Neural progenitor cell (in vitro differentiated cells): ENCODE measurements at regions not wholly inside any gene's neighbourhood (a gene's known extent, or its start where the extent isn't known, plus 50 kb on each side); places are given as distances from the start of the nearest gene placed in this dataset.

Experiments used
- DNase-seq: peaks from one replicate; pipeline ENCODE4 v3.0.0-alpha.2; 2016; ENCODE audit warnings: low spot score
- H2AFZ ChIP-seq: fragments of 200-600 bp; sonication (generic); replicated peaks from 2 replicates; pipeline ENCODE4 v1.6.1; 2016; ENCODE audit warnings: antibody characterized with exemption
- H3F3A ChIP-seq: fragments of 200-600 bp; sonication (generic); 2 replicates; pipeline ENCODE4 v1.6.1; 2016; ENCODE audit warnings: antibody characterized with exemption, low read depth
- H3K27ac ChIP-seq: fragments of 200-600 bp; sonication (generic); 2 replicates; pipeline ENCODE4 v1.5.1; 2016; ENCODE audit warnings: mild to moderate bottlenecking
- H3K27me3 ChIP-seq: fragments of 200-600 bp; sonication (generic); 2 replicates; pipeline ENCODE4 v1.6.1; 2016; ENCODE audit warnings: mild to moderate bottlenecking, moderate library complexity
- H3K36me3 ChIP-seq: fragments of 200-600 bp; sonication (generic); 2 replicates; pipeline ENCODE4 v1.5.1; 2016
- H3K4me1 ChIP-seq: fragments of 200-600 bp; sonication (generic); 2 replicates; pipeline ENCODE4 v1.6.1; 2016; ENCODE audit warnings: mixed run types
- H3K4me2 ChIP-seq: fragments of 200-600 bp; sonication (generic); 2 replicates; pipeline ENCODE4 v1.6.1; 2016
- H3K4me3 ChIP-seq: fragments of 200-600 bp; sonication (generic); 2 replicates; pipeline ENCODE4 v1.5.1; 2016
- H3K79me2 ChIP-seq: fragments of 200-600 bp; sonication (generic); 2 replicates; pipeline ENCODE4 v1.6.1; 2016; ENCODE audit warnings: low read depth
- H3K9ac ChIP-seq: fragments of 200-600 bp; sonication (generic); 2 replicates; pipeline ENCODE4 v1.6.1; 2016
- H3K9me3 ChIP-seq: fragments of 200-600 bp; sonication (generic); 2 replicates; pipeline ENCODE4 v1.5.1; 2016; ENCODE audit warnings: low read depth
- H4K20me1 ChIP-seq: fragments of 200-600 bp; sonication (generic); 2 replicates; pipeline ENCODE4 v1.6.1; 2016; ENCODE audit warnings: low read depth
- H3K27ac Mint-ChIP-seq: 3 replicates; pipeline ENCODE4 v1.8.0; 2021; ENCODE audit warnings: mixed read lengths
- H3K27me3 Mint-ChIP-seq: 2 replicates; pipeline ENCODE4 v1.8.0; 2022; ENCODE audit warnings: low read depth, mild to moderate bottlenecking, inconsistent platforms, moderate library complexity, mixed read lengths; ENCODE audit not compliant: insufficient read depth
- H3K36me3 Mint-ChIP-seq: 3 replicates; pipeline ENCODE4 v1.8.0; 2021; ENCODE audit warnings: mixed read lengths
- H3K4me1 Mint-ChIP-seq: 3 replicates; pipeline ENCODE4 v1.8.0; 2021; ENCODE audit warnings: mixed read lengths
- H3K4me3 Mint-ChIP-seq: 3 replicates; pipeline ENCODE4 v1.8.0; 2021; ENCODE audit warnings: mild to moderate bottlenecking, moderate library complexity, mixed read lengths
- H3K9me3 Mint-ChIP-seq: 3 replicates; pipeline ENCODE4 v1.8.0; 2020; ENCODE audit warnings: mixed read lengths
- EZH2 ChIP-seq: fragments of 200-600 bp; sonication (generic); IDR thresholded peaks from 2 replicates; pipeline ENCODE4 v1.6.1; 2017; ENCODE audit warnings: antibody characterized with exemption, mild to moderate bottlenecking, moderate library complexity
- EZH2phosphoT487 ChIP-seq: fragments of 200-600 bp; sonication (generic); IDR thresholded peaks from 2 replicates; pipeline ENCODE4 v1.6.1; 2017; ENCODE audit warnings: antibody characterized with exemption
- TF ChIP-seq, protein P1 (sequence below): fragments of 200-600 bp; sonication (generic); IDR thresholded peaks from 2 replicates; pipeline ENCODE4 v1.5.1; 2017; ENCODE audit warnings: antibody characterized with exemption, mild to moderate bottlenecking

DNA sequence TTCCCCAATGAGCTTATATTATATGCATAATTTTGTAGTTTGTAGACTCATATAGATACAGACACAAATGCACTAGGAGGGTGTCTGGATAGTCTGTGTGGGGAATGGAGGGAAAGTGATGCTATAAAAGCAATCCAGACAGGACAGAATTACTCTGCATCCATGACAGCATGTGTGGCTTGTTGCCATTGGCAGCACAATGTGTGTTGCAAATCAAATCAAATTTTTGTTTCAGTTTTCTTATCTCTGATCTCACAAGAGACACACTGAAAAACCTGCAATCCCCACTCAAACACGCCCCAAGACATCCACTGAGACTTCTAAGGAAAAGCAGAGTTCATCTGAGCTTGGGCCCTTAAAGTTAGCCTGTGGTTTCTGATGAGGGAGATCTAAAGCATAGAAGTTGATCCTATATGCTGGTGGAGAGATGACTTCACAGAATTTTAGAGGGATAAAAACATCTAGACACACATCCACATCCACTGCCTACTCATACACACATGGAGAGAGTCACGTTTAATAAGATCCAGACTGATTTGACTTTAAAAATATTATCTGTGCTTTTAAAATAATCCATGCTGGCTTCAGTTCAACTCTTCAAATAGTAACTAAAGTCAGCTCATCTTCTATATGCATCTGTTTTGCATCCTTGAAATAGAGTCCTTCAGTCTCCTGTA, 313.0 kb upstream of the PLXNA2 start:
- DNase-seq = no peak
- H3K36me3 Mint-ChIP-seq = no peaks in the 10 kb centered on the region
- H3K9me3 Mint-ChIP-seq = peaks cover 2% of the 10 kb centered on the region
- Histone ChIP-seq H3K79me2 (no peaks in the 10 kb centered on the region), H3K4me2 (no peak overlapping the region), H3K27ac (no peak overlapping the region), H3K4me3 (no peak overlapping the region), H3K9me3 (no peaks in the 10 kb centered on the region), H3K9ac (no peak overlapping the region), H2AFZ (no peak overlapping the region), H3K27me3 (no peaks in the 10 kb centered on the region), H3F3A (no peaks in the 10 kb centered on the region), H4K20me1 (no peaks in the 10 kb centered on the region), H3K36me3 (no peaks in the 10 kb centered on the region), H3K4me1 (no peaks in the 10 kb centered on the region)
- H3K4me1 Mint-ChIP-seq = peaks cover 21% of the 10 kb centered on the region
- TF ChIP-seq, protein P1, sequence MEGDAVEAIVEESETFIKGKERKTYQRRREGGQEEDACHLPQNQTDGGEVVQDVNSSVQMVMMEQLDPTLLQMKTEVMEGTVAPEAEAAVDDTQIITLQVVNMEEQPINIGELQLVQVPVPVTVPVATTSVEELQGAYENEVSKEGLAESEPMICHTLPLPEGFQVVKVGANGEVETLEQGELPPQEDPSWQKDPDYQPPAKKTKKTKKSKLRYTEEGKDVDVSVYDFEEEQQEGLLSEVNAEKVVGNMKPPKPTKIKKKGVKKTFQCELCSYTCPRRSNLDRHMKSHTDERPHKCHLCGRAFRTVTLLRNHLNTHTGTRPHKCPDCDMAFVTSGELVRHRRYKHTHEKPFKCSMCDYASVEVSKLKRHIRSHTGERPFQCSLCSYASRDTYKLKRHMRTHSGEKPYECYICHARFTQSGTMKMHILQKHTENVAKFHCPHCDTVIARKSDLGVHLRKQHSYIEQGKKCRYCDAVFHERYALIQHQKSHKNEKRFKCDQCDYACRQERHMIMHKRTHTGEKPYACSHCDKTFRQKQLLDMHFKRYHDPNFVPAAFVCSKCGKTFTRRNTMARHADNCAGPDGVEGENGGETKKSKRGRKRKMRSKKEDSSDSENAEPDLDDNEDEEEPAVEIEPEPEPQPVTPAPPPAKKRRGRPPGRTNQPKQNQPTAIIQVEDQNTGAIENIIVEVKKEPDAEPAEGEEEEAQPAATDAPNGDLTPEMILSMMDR = no peak
- TF ChIP-seq EZH2 (no peak), EZH2phosphoT487 (no peak)
- H3K27me3 Mint-ChIP-seq = peaks cover 9% of the 10 kb centered on the region
- no peak overlapping the region for H3K27ac Mint-ChIP-seq
- H3K4me3 Mint-ChIP-seq = no peak overlapping the region

DNA sequence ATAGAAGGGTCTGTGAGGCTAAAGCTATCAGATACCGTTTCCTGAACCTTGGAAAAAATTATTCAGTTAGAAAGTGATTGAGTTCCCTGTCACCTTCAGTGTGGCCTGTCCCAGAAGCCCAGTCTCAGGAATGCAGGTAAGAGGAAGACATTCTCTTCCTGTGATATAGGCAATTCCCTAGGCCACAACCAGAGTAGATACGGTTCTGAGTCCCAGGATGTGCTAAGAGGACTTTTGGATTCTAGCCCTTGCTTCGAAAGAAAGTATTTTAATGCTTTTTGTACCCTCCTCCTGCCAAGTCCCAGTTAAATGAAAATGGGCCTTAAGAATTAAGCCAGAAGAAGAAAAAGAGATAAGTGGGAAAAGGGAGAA, 313.5 kb upstream of the PLXNA2 start:
- Mint-ChIP-seq H3K4me3 (no peak overlapping the region), H3K36me3 (no peaks in the 10 kb centered on the region), H3K4me1 (peaks cover 15% of the 10 kb centered on the region), H3K9me3 (peaks cover 5% of the 10 kb centered on the region), H3K27me3 (peaks cover 9% of the 10 kb centered on the region), H3K27ac (no peak overlapping the region)
- Histone ChIP-seq H3K79me2 (no peaks in the 10 kb centered on the region), H3K4me1 (no peaks in the 10 kb centered on the region), H3F3A (no peaks in the 10 kb centered on the region), H3K36me3 (no peaks in the 10 kb centered on the region), H3K4me3 (no peak overlapping the region), H3K9me3 (no peaks in the 10 kb centered on the region), H2AFZ (no peak overlapping the region), H3K27ac (no peak overlapping the region), H3K27me3 (no peaks in the 10 kb centered on the region), H3K4me2 (no peak overlapping the region), H4K20me1 (no peaks in the 10 kb centered on the region), H3K9ac (no peak overlapping the region)
- no peak for DNase-seq
- TF ChIP-seq, protein P1 = no peak
- TF ChIP-seq EZH2phosphoT487 (no peak), EZH2 (no peak)

DNA sequence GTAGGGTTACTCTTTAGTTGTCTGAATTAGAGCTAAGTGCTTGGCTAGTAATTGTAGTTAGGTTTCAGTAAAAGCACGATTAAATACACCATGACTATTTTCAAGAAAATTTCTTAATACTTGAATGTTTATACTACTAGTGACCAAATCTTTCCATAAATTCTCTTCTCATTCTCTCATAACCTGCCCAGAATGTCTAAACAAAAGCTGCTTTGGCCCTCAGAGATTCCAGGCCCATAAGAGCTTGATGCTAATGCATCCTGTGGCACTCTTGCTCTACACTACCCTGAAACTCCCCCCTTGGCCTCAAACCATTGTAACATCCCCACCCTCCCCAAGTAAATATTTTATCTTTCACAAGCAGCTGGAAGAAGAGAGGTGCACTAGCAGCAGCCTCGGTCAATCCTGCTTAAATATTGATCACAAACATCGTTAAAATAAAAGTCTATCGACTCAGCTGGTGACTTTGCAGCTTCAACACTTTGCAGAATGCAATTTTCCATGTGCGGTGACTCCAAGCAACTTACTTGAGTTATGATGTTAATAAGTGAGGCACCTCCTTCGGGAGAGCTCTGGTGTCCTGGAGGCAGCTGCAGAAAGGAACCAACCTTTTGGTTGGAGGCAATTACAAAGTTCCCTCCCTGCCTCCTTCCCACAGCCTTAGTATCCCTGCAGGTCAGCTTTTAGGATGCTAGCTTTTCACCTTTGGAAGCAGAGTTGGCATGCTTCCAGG, 315.6 kb upstream of the PLXNA2 start:
- TF ChIP-seq EZH2phosphoT487 = no peak
- no peak for TF ChIP-seq EZH2
- TF ChIP-seq, protein P1 = no peak
- Histone ChIP-seq H3F3A (no peaks in the 10 kb centered on the region), H2AFZ (no peak overlapping the region), H3K79me2 (no peaks in the 10 kb centered on the region), H3K4me3 (no peak overlapping the region), H3K9ac (no peak overlapping the region), H3K4me2 (no peak overlapping the region), H3K4me1 (no peaks in the 10 kb centered on the region), H3K27ac (no peak overlapping the region), H4K20me1 (no peaks in the 10 kb centered on the region), H3K9me3 (no peaks in the 10 kb centered on the region), H3K36me3 (no peaks in the 10 kb centered on the region), H3K27me3 (no peaks in the 10 kb centered on the region)
- peaks cover 6% of the 10 kb centered on the region for H3K27me3 Mint-ChIP-seq
- no peak for DNase-seq
- no peak overlapping the region for H3K27ac Mint-ChIP-seq
- no peak overlapping the region for H3K4me3 Mint-ChIP-seq
- H3K36me3 Mint-ChIP-seq = no peaks in the 10 kb centered on the region
- peaks cover 11% of the 10 kb centered on the region for H3K9me3 Mint-ChIP-seq
- no peaks in the 10 kb centered on the region for H3K4me1 Mint-ChIP-seq
